Common myeloid progenitor, CD34-positive (primary cell): ENCODE measurements at regions not wholly inside any gene's neighbourhood (a gene's known extent, or its start where the extent isn't known, plus 50 kb on each side); places are given as distances from the start of the nearest gene placed in this dataset.
"Not testable (repeated sequence)": the region's sequence is repeated elsewhere in the genome, so short reads cannot be mapped to it uniquely, and the experiment has no call there.

Source experiments
- CTCF ChIA-PET: fragments of 350-600 bp; sonication (Branson Sonifier 250); formaldehyde crosslinking; loops from one replicate; lab custom pipeline; 2021; ENCODE audit warnings: antibody characterized with exemption; lab: Charles Lee
- POLR2A ChIA-PET: fragments of 350-600 bp; sonication (Branson Sonifier 250); formaldehyde crosslinking; loops from one replicate; lab custom pipeline; 2021; ENCODE audit warnings: antibody characterized with exemption; lab: Charles Lee
- DNase-seq, 3 donors: peaks; one replicate each; pipeline versions ENCODE4 v3.0.0 to v3.0.0-alpha.2; 2013
- H3K27ac ChIP-seq, 2 experiments: 1 replicate in 1 of 2; 2 replicates in 1 of 2; pipeline ENCODE4 v1.7.0; 2013; ENCODE audit warnings: inconsistent platforms in 2 of 2, low read length in 2 of 2, mild to moderate bottlenecking in 2 of 2, low read depth in 1 of 2, moderate library complexity in 1 of 2; ENCODE audit not compliant: severe bottlenecking in 2 of 2, insufficient read depth in 1 of 2, poor library complexity in 1 of 2
- H3K27me3 ChIP-seq, 5 experiments: replicated peaks in 2 of 5; 1 replicate in 3 of 5; 2 replicates in 2 of 5; pipeline versions ENCODE4 v1.6.1 to v1.7.0; 2013; ENCODE audit warnings: low read length in 4 of 5, mild to moderate bottlenecking in 2 of 5, moderate library complexity in 2 of 5, inconsistent platforms in 1 of 5; ENCODE audit not compliant: insufficient read depth in 5 of 5, control insufficient read depth in 4 of 5
- H3K36me3 ChIP-seq, 4 experiments: 1 replicate in 2 of 4; 2 replicates in 2 of 4; pipeline versions ENCODE4 v1.6.1 to v1.7.0; 2013; ENCODE audit warnings: low read length in 3 of 4, control low read depth in 1 of 4, mild to moderate bottlenecking in 1 of 4; ENCODE audit not compliant: control insufficient read depth in 4 of 4, insufficient read depth in 4 of 4
- H3K4me1 ChIP-seq, 4 experiments: 1 replicate in 3 of 4; 2 replicates in 1 of 4; pipeline versions ENCODE4 v1.6.1 to v1.7.1; 2013; ENCODE audit warnings: low read length in 3 of 4, mild to moderate bottlenecking in 3 of 4, control low read depth in 1 of 4, inconsistent platforms in 1 of 4, moderate library complexity in 1 of 4; ENCODE audit not compliant: control insufficient read depth in 4 of 4, insufficient read depth in 4 of 4; ENCODE audit errors: control extremely low read depth in 1 of 4
- H3K4me3 ChIP-seq, 7 experiments: 1 replicate in 4 of 7; 2 replicates in 3 of 7; pipeline versions ENCODE4 v1.5.1 to v1.7.0; 2013; ENCODE audit warnings: mild to moderate bottlenecking in 7 of 7, low read length in 6 of 7, moderate library complexity in 6 of 7, inconsistent platforms in 2 of 7, low read depth in 2 of 7, control low read depth in 1 of 7; ENCODE audit not compliant: insufficient read depth in 4 of 7, control insufficient read depth in 1 of 7; ENCODE audit errors: extremely low read depth in 1 of 7
- H3K9me3 ChIP-seq, 5 experiments: 1 replicate in 4 of 5; 2 replicates in 1 of 5; pipeline versions ENCODE4 v1.6.1 to v1.7.1; 2013; ENCODE audit warnings: low read length in 4 of 5, mild to moderate bottlenecking in 2 of 5, inconsistent platforms in 1 of 5, low read depth in 1 of 5, moderate library complexity in 1 of 5; ENCODE audit not compliant: control insufficient read depth in 4 of 5, insufficient read depth in 2 of 5; ENCODE audit errors: control extremely low read depth in 1 of 5
- WGBS: methylation state at CpG from one replicate; pipeline ENCODE4 v1.1.5; 2013; ENCODE audit not compliant: insufficient coverage; 5-methylcytosine and 5-hydroxymethylcytosine counted together

- Histone ChIP-seq H3K27me3 (peaks cover 0 to 3% (median 0%) of the 10 kb centered on the region in 5 experiments), H3K36me3 (no peaks in the 10 kb centered on the region), H3K4me3 (no peak overlapping the region), H3K9me3 (no peaks in the 10 kb centered on the region), H3K4me1 (peaks cover 11 to 31% (median 24%) of the 10 kb centered on the region in 4 experiments), H3K27ac (no peak overlapping the region)
- CTCF ChIA-PET = interaction anchor here (0.8 to 3.3 kb wide), 12 partner anchors 10 to 165 kb away, joined by 3 to 14 read pairs (median 6); no protein-coding TSS in a partner anchor
- POLR2A ChIA-PET = interaction anchor here (1.0 kb wide), 1 partner anchor 9 kb away, joined by 4 read pairs; no protein-coding TSS in a partner anchor
- WGBS = 16% methylated on average over 3 of the region's 4 CpGs
- DNase-seq = peak in 2 of 3 donors; percentile 57 to 58
Measured at GRCh38 chr17:37815536-37815935, 70.7 kb upstream of the HNF1B start.

GRCh38 chr17:37813751-37814150 is 68.9 kb upstream of the HNF1B start:
- ChIA-PET CTCF (no interaction called here), POLR2A (no interaction called here)
- Histone ChIP-seq H3K9me3 (no peaks in the 10 kb centered on the region), H3K27me3 (peaks cover 0 to 3% (median 0%) of the 10 kb centered on the region in 5 experiments), H3K4me3 (no peak overlapping the region), H3K36me3 (no peaks in the 10 kb centered on the region), H3K4me1 (peaks cover 0 to 13% (median 10%) of the 10 kb centered on the region in 4 experiments), H3K27ac (no peak overlapping the region)
- WGBS = 96% methylated on average over 3 of the region's 4 CpGs
- DNase-seq = no peak

DNA sequence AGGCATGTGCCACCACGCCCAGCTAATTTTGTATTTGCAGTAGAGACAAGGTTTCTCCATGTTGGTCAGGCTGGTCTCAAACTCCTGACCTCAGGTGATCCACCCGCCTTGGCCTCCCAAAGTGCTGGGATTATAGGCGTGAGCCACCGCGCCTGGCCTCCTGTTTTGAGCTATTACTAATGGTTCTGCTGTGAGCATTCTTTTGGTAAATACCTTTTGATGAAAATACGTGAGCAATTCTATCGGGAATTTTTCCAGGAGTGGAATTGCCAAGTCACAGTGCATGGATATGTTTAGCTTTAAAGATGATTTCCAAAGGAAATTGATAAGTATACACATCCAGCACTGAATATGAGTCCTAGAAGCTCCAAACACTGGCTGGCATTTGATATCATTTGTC is 64.0 kb upstream of the HNF1B start:
- H3K4me3 ChIP-seq, H3K9me3 ChIP-seq, H3K27ac ChIP-seq, DNase-seq, H3K36me3 ChIP-seq, POLR2A ChIA-PET, H3K4me1 ChIP-seq, H3K27me3 ChIP-seq: not testable (repeated sequence)
- WGBS = 93% methylated on average over 3 of the region's 7 CpGs
- CTCF ChIA-PET = interaction anchor here (1.2 kb wide), 1 partner anchor 67 kb away, joined by 3 read pairs; no protein-coding TSS in a partner anchor

DNA sequence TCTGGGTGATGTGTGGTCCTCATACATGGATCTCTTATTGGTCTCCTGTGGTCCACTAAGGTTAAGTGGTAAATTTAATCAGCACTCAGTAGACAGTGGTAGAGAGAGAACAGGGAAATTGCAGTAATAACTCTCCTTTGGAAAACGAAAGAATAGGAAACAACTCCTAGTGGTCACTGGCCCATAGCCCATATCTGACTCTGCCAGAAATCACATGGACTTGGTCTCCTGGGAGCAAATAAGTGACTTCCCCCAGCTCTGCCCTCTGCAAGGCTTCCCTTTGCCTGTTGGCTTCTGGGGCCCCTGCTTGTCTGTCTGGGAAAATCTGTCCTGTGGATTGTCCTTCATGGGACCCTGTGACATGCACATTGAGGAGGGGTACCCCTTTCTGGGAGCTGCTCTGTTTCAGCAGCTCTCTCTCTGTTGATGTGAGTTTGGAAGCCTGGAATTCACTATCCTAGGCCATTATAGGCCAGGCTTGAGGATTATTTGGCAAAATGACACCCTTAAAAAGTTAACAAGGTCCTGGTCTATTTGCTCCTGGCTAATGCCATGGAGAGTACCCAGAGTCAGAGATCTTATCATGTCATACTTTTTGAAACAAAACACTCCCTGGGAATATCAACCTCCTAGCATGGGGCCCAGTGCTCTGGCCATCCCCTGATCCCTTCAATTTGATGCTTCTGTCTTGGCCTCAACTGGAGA is 58.0 kb upstream of the HNF1B start:
- no peaks in the 10 kb centered on the region for H3K27me3 ChIP-seq
- no peak for DNase-seq
- peaks cover 0 to 25% (median 9%) of the 10 kb centered on the region in 4 experiments for H3K4me1 ChIP-seq
- peaks cover 0 to 2% (median 0%) of the 10 kb centered on the region in 5 experiments for H3K9me3 ChIP-seq
- H3K27ac ChIP-seq = no peak overlapping the region
- WGBS = no CpG with 5 or more reads among the region's 1 CpG
- no peaks in the 10 kb centered on the region for H3K36me3 ChIP-seq
- ChIA-PET CTCF (interaction anchor here (2.0 kb wide), 1 partner anchor 33 kb away, joined by 4 read pairs; no protein-coding TSS in a partner anchor), POLR2A (no interaction called here)
- no peak overlapping the region for H3K4me3 ChIP-seq

DNA sequence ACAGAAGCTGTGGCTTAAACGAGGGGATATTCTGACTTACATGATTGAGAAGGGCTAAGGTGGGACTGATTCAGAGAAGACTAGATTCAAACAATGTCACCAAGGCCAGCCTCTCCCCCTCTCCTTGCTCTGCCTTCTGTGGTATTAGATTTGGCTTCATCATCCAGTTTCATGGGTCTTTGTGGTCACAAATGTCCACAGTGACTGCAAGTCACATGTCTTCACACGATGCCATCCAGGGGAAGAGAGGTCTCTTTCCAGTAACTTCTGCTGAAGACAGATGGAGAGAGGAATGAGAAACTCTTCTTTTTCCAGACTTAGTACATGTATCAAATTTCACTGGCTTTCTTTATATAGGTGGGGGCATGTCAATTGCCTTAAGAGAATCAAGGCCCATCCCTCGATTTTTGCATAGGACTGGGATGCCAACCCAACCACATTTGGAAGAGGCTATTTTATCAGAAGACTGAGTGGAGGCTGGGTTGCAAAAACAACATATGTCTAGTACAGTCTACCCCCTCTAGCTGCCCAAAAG is 57.3 kb upstream of the HNF1B start:
- no peak for DNase-seq
- POLR2A ChIA-PET = no interaction called here
- CTCF ChIA-PET = interaction anchor here (1.0 to 1.5 kb wide), 2 partner anchors 13 to 32 kb away, joined by 4 to 6 read pairs; no protein-coding TSS in a partner anchor
- Histone ChIP-seq H3K27ac (no peak overlapping the region), H3K4me3 (no peak overlapping the region), H3K9me3 (peaks cover 0 to 2% (median 0%) of the 10 kb centered on the region in 5 experiments), H3K4me1 (peaks cover 0 to 25% (median 9%) of the 10 kb centered on the region in 4 experiments), H3K36me3 (no peaks in the 10 kb centered on the region), H3K27me3 (no peaks in the 10 kb centered on the region)
- WGBS = 100% methylated on average over 2 of the region's 3 CpGs

DNA sequence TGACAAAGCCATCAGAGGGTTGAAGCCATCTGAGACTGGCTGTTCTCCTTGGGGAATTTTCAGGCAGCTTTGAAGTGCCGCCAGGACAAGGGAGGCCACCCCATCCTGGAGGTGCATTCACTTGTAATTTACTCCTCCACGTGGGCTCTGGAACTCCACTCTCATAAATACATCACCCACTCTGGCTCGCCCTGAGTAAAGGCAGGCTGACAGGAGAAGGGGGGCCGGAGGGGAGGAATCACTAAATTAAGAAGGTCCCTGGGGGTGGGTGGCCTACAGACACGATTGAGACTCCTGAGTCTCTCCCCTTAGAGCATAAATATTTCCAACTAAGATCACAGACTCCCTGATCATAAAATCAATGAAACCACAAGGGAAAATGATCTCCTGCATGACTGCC is 56.3 kb upstream of the HNF1B start:
- ChIA-PET POLR2A (no interaction called here), CTCF (interaction anchor here (1.0 to 1.5 kb wide), 2 partner anchors 14 to 31 kb away, joined by 4 to 6 read pairs; no protein-coding TSS in a partner anchor)
- no peak overlapping the region for H3K4me3 ChIP-seq
- no CpG with 5 or more reads among the region's 5 CpGs for WGBS
- H3K36me3 ChIP-seq = no peaks in the 10 kb centered on the region
- H3K4me1 ChIP-seq = peaks cover 0 to 25% (median 9%) of the 10 kb centered on the region in 4 experiments
- no peak overlapping the region for H3K27ac ChIP-seq
- DNase-seq = no peak
- H3K27me3 ChIP-seq = no peaks in the 10 kb centered on the region
- peaks cover 0 to 2% (median 0%) of the 10 kb centered on the region in 5 experiments for H3K9me3 ChIP-seq

DNA sequence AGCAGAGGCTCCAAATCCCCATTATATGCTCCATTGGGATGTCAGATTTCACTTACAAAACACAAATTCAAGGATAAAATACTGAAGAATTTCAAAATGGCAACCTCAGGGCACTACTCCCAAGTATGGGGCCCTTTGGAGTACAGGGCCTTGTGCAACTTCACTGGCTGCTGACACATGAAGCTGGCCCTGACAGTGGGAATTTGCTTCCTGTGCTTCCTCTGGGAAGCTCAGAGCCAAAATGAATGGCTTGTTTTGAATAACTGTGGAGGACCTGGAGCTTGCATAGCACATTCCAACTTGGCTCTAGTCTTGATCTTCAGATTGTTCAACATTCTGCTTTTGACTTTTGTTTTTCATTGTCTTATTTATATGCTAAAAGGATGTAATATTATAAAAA is 52.3 kb upstream of the HNF1B start:
- Histone ChIP-seq H3K4me3 (no peak overlapping the region), H3K4me1 (peaks cover 0 to 10% (median 4%) of the 10 kb centered on the region in 4 experiments), H3K9me3 (peaks cover 0 to 2% (median 0%) of the 10 kb centered on the region in 5 experiments), H3K27me3 (no peaks in the 10 kb centered on the region), H3K36me3 (no peaks in the 10 kb centered on the region), H3K27ac (no peak overlapping the region)
- ChIA-PET POLR2A (no interaction called here), CTCF (no interaction called here)
- DNase-seq = no peak
